Epithelial cell of proximal tubule (primary cell): ENCODE measurements at regions not wholly inside any gene's neighbourhood (a gene's known extent, or its start where the extent isn't known, plus 50 kb on each side); places are given as distances from the start of the nearest gene placed in this dataset.

ENCODE experiments used
- DNase-seq: peaks from one replicate; pipeline ENCODE4 v3.0.0-alpha.2; 2011; ENCODE audit warnings: low read depth
- H3K4me3 ChIP-seq: 2 replicates; pipeline ENCODE4 v1.5.1; 2011; ENCODE audit warnings: low read depth, mild to moderate bottlenecking, low read length
- TF ChIP-seq, protein P1 (sequence below): conservative IDR thresholded peaks from 2 replicates; pipeline ENCODE4 v1.5.1; 2012; ENCODE audit warnings: low read depth, mild to moderate bottlenecking, low read length

- DNase-seq = no peak
- TF ChIP-seq, protein P1, sequence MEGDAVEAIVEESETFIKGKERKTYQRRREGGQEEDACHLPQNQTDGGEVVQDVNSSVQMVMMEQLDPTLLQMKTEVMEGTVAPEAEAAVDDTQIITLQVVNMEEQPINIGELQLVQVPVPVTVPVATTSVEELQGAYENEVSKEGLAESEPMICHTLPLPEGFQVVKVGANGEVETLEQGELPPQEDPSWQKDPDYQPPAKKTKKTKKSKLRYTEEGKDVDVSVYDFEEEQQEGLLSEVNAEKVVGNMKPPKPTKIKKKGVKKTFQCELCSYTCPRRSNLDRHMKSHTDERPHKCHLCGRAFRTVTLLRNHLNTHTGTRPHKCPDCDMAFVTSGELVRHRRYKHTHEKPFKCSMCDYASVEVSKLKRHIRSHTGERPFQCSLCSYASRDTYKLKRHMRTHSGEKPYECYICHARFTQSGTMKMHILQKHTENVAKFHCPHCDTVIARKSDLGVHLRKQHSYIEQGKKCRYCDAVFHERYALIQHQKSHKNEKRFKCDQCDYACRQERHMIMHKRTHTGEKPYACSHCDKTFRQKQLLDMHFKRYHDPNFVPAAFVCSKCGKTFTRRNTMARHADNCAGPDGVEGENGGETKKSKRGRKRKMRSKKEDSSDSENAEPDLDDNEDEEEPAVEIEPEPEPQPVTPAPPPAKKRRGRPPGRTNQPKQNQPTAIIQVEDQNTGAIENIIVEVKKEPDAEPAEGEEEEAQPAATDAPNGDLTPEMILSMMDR = peak; percentile 70
Observed at GRCh38 chr10:124259139-124259825, 159.4 kb downstream of the OAT start.

DNA sequence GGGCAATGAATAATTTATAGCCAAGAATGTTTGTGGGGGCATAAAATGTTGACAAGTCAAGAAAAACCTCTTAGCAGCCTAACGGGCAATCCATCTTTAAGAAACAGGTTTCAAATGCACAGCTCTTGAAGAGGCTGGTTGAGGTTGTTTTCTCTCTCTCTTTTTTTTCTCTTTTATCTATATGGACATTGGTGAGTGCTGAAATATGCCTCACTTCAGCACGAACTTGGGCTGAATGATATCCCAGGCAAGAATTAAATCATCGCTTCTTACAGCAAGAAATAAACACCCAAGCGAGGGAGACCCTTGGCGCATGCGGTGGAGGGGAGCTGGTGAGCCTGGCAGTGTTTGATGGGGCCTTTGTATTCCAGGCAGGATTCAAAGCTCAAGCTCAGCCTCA lies 160.9 kb downstream of the OAT start:
- H3K4me3 ChIP-seq = no peak overlapping the region
- TF ChIP-seq, protein P1 = no peak
- DNase-seq = no peak

More at GRCh38 chr10:124259139-124259825, 159.4 kb downstream of the OAT start:
- no peak overlapping the region for H3K4me3 ChIP-seq

- TF ChIP-seq, protein P1 = no peak
- DNase-seq = no peak
Observed at GRCh38 chr10:124256151-124256550, 162.6 kb downstream of the OAT start.

DNA sequence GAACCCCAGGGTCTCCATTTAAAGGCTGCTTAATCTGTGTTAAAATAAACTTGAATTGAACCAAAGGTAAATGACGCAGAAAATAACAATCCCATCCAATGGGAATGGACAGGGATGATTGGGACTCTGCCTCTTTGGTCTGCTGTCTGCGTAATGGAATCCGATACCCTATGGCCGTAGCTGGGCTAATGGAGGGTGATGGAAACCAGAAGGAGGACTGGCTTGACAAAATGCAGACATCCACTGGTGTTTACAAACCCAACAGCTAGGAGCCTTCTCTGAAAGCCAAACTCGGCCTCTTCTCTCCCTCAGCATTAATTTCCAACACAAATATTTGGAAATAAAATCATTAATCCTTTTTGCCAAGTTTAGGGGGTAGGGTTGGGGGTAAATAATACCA lies 162.2 kb upstream of the CHST15 start:
- no peak overlapping the region for H3K4me3 ChIP-seq
- TF ChIP-seq, protein P1 = no peak

More at GRCh38 chr10:124256151-124256550, 162.6 kb downstream of the OAT start:
- no peak overlapping the region for H3K4me3 ChIP-seq

DNA sequence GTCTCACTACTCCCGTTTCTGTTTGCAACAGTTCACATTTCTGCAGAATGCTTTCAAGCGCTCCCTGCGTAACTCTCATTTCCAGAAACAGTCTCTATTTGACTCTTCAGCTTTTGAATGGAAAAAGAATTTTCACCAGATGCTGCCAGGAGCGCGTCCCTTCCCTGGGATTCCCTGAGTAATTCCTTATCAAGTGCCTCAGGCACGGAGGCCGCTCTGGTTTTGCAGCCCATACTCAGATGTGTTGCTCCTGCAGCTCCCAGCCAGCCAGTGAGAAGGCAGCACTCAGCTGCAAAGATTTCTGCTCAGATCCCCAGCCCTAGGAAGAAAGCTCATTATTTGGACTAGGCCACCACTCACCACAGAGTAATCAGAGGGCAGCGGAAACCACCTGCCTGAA lies 161.1 kb upstream of the CHST15 start:
- no peak for DNase-seq
- TF ChIP-seq, protein P1 = no peak
- no peak overlapping the region for H3K4me3 ChIP-seq

More for the DNA sequence above, 162.2 kb upstream of the CHST15 start:
- DNase-seq = no peak

DNA sequence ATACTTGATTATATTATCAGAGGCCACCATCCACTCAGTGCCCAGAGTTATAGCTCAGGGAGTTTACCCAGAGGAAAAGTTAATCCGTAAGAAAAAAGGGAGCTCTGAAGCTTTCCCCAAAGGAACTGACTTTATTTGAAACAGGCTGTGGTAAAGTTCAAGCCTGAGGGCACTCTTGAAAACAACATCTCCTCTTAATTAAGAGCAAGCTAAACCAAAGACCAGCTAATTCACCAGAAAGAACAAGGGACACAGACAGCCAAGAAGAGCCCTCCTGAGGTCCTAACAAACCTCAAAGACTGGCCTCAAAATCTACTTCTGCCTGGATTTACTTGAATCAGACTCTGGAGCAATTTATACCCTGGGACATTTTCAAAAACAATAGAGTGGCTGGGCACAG lies 159.6 kb upstream of the CHST15 start:
- no peak for DNase-seq
- H3K4me3 ChIP-seq = no peak overlapping the region
- TF ChIP-seq, protein P1 = no peak
